Stimulated activated CD4-positive, alpha-beta T cell treated with anti-CD3 and anti-CD28 coated beads, Interleukin-1b, Interleukin-23, amount 100 ng/mL, for 48 hours (primary cell): ENCODE measurements at regions not wholly inside any gene's neighbourhood (a gene's known extent, or its start where the extent isn't known, plus 50 kb on each side); places are given as distances from the start of the nearest gene placed in this dataset.
"Not testable (repeated sequence)": the region's sequence is repeated elsewhere in the genome, so short reads cannot be mapped to it uniquely, and the experiment has no call there.

Experiments
- DNase-seq: peaks from one replicate; pipeline ENCODE4 v3.0.0-alpha.2; 2020

- no peak for DNase-seq
These were observed 134.5 kb upstream of the PRSS16 start for GRCh38 chr6:27112974-27113373.

GRCh38 chr6:27119329-27119728 lies 128.2 kb upstream of the PRSS16 start:
- no peak for DNase-seq

- no peak for DNase-seq
These were observed 127.7 kb upstream of the PRSS16 start for GRCh38 chr6:27119761-27120160.

GRCh38 chr6:27121640-27122039 lies 125.9 kb upstream of the PRSS16 start:
- no peak for DNase-seq

- DNase-seq = no peak
These were observed 123.2 kb upstream of the PRSS16 start for GRCh38 chr6:27124252-27124657.

GRCh38 chr6:27126046-27126814 lies 121.3 kb upstream of the PRSS16 start:
- no peak for DNase-seq

- DNase-seq = peak; percentile 82
These were observed 120.5 kb upstream of the PRSS16 start for GRCh38 chr6:27126815-27127537.

- not testable (repeated sequence) for DNase-seq
These were observed 119.6 kb upstream of the PRSS16 start for GRCh38 chr6:27127874-27128273.

- no peak for DNase-seq
These were observed 119.0 kb upstream of the PRSS16 start for GRCh38 chr6:27128311-27129094.

GRCh38 chr6:27129095-27129815 lies 118.2 kb upstream of the PRSS16 start:
- DNase-seq = no peak

- no peak for DNase-seq
These were observed 117.6 kb upstream of the PRSS16 start for GRCh38 chr6:27129917-27130316.

- no peak for DNase-seq
These were observed 116.7 kb upstream of the PRSS16 start for GRCh38 chr6:27130668-27131428.

- not testable (repeated sequence) for DNase-seq
These were observed 115.3 kb upstream of the PRSS16 start for GRCh38 chr6:27132282-27132531.

- peak; percentile 94 for DNase-seq
These were observed 114.8 kb upstream of the PRSS16 start for GRCh38 chr6:27132532-27133280.

GRCh38 chr6:27133281-27134227 lies 113.9 kb upstream of the PRSS16 start:
- DNase-seq = peak; percentile 91

GRCh38 chr6:27135087-27135657 lies 112.3 kb upstream of the PRSS16 start:
- DNase-seq = no peak

- no peak for DNase-seq
These were observed 111.3 kb upstream of the PRSS16 start for GRCh38 chr6:27136077-27136644.

- no peak for DNase-seq
These were observed 110.3 kb upstream of the PRSS16 start for GRCh38 chr6:27136978-27137814.

GRCh38 chr6:27138406-27138805 lies 109.1 kb upstream of the PRSS16 start:
- DNase-seq = no peak
